Central memory CD4-positive, alpha-beta T cell (primary cell): ENCODE measurements at regions not wholly inside any gene's neighbourhood (a gene's known extent, or its start where the extent isn't known, plus 50 kb on each side); places are given as distances from the start of the nearest gene placed in this dataset.

ENCODE experiments used
- DNase-seq: peaks from one replicate; pipeline ENCODE4 v3.0.0; 2022

DNA sequence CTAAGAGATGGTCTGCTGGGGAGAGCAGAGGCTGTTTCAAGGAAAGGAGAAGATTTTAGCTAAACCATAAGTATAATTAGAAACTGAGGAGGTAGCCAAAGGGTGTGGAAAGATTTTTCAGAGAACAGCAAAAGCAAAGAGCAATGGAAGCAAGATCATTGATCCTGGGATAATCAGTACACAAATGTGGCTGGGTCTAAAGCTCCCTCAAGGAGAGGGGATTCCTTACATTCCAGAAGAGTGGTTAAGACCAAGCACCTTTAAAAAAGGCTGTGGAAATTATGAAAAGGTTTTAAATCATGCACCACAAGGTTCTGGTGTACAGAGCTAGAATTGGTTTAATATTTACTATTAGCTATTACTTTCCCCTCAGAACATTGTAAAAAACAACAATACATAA is 246.0 kb upstream of the UBE2E3 start:
- no peak for DNase-seq

GRCh38 chr2:180733330-180733729 is 247.1 kb upstream of the UBE2E3 start:
- DNase-seq: no peak

GRCh38 chr2:180732337-180732736 is 248.1 kb upstream of the UBE2E3 start:
- no peak for DNase-seq

- no peak for DNase-seq
Measured at GRCh38 chr2:180730976-180731375, 249.4 kb upstream of the UBE2E3 start.

DNA sequence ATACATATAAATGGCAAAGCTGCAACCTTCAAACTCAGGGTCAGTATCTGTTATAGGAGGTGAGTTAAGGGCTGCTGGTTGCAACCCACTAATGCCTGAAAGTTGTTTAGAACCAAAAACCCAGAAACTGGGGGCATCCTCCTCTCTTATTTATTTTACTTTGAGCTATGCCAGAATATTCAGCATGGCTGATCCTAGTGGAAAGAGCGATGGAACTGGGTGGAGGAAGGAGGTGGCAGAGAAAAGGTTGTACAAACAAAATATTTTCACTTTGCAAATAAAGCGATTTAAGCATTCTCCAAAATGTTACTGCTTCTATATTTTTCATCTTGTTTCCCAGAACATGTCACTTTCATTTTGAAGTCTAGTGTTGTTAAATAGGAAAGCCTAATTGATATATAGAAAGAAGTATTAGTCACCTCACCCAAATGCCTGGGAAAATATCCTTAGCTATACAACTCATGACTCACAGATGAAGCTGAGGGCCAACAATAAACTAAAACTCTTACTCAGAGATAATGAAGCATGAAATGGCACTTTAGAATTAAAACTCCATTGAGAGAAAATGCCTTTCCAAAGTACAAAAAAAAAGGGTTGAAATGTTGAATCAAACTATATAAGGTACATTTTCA is 251.4 kb upstream of the UBE2E3 start:
- no peak for DNase-seq

- DNase-seq: no peak
Measured at GRCh38 chr2:180723712-180724111, 256.7 kb upstream of the UBE2E3 start.

GRCh38 chr2:180722551-180723239 is 257.7 kb upstream of the UBE2E3 start:
- DNase-seq: no peak

DNA sequence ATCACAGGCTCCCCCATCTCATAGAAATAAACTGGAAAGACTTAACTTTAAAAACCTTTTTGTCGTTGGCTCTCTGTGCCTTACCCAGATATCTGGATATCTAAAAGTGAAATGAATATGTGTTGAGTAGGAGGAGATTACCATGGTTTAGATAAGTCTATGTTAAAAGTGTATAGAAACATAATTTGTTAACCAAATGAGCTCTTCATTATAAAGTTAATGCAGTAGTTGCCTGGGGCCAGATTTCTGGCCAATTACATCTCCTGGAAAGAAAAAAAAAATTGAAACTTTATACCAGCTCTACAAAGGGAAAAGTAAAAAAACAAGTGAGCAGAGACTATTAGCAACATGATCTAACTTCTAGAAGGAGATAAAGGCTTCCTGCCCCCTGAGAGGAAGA is 259.6 kb upstream of the UBE2E3 start:
- DNase-seq: no peak

- DNase-seq: no peak
Measured at GRCh38 chr2:180717588-180717987, 262.8 kb upstream of the UBE2E3 start.

- no peak for DNase-seq
Measured at GRCh38 chr2:180716186-180717180, 263.9 kb upstream of the UBE2E3 start.

- no peak for DNase-seq
Measured at GRCh38 chr2:180715044-180715443, 265.4 kb upstream of the UBE2E3 start.

GRCh38 chr2:180709392-180710145 is 270.8 kb upstream of the UBE2E3 start:
- no peak for DNase-seq

GRCh38 chr2:180707884-180708205 is 272.6 kb upstream of the UBE2E3 start:
- no peak for DNase-seq

GRCh38 chr2:180707175-180707883 is 273.1 kb upstream of the UBE2E3 start:
- DNase-seq: no peak

GRCh38 chr2:180706694-180707093 is 273.7 kb upstream of the UBE2E3 start:
- DNase-seq: no peak

DNA sequence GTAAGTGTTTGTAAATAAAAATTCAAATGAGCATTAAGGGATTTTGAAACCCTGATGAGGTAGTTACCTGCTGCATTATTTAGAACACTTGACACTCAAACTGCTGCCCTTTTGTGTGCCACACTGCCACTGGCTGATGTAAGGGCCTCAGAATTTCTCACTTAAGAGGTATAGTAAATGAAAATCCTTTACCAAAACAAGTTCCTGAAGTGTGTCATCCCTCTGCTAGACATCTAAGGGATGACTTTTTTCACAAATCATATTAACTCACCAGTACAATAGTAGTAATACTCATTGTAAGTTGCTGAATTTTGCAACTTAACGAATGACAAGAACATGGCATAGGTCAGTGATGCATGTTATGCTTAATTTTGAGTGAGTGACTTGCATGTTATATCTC is 274.9 kb upstream of the UBE2E3 start:
- DNase-seq: no peak

GRCh38 chr2:180705122-180705521 is 275.3 kb upstream of the UBE2E3 start:
- no peak for DNase-seq

DNA sequence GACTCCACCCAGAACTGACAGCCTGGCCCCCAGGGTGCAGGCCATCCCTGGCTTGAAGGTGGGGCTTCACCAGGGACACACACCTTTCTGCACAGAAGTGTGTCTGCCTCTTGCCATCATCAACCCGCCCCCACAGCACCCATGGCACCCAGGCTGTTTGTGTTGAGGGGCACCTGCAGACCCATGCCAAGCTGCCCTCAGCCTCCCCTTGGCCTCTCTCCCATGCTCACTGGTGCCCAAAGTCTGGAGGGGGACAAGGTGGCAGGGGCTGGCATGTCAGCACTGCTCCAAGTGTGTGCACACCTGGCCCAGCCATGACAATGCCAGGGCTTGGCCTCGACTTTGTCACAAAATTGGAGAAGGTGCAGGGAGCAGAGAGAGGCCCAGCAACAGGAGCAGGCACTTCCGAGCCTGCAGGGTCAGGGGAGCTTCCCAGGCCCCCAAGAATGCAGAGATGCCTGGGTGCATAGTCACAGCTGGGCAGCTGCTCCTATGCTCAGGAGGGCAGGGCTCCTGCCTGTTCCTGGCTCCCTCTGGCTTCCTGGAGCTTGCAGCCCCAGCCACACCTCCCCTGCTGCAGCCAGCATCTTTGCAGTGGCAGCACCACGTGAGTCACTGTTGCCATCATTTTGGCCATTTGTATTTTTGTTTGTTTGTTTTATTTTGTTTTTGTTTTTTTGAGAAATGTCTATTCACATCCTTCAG is 280.6 kb upstream of the UBE2E3 start:
- no peak for DNase-seq

DNA sequence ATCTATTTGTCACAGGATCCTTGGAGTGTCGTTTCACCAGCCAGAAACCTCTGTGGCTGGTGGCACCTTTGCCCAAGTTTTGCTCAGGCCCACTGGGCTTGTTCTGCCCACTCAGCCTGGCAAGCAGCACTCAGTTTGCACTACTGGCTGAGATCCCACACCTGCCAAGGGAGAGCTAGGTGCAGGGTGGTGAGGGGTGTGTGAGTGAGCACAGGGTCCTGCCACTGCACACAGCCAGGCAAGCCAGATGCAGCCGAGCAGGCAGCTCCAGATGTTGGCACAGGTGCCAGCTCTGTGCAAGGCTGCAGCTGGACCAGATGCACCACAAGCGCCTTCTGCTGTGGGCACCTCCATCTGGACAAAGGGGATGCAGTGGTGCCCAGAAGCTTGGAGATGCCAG is 281.7 kb upstream of the UBE2E3 start:
- DNase-seq: no peak

- DNase-seq: no peak
Measured at GRCh38 chr2:180695586-180696401, 284.6 kb upstream of the UBE2E3 start.
